ENCODE measurements at regions not wholly inside any gene's neighbourhood (a gene's known extent, or its start where the extent isn't known, plus 50 kb on each side); places are given as distances from the start of the nearest gene placed in this dataset.

- TF ChIP-seq CTCF (IDR thresholded peaks at IDR 0.05) (no peak), EZH2 (IDR thresholded peaks at IDR 0.05; ENCODE audit: borderline replicate concordance, insufficient read depth, low read depth, low read length, poor library complexity, severe bottlenecking) (no peak)
Observed at GRCh38 chr1:214824763-214825162, 221.8 kb downstream of the CENPF start.
